H9 (cell line): ENCODE measurements at regions not wholly inside any gene's neighbourhood (a gene's known extent, or its start where the extent isn't known, plus 50 kb on each side); places are given as distances from the start of the nearest gene placed in this dataset.

Experiments used
- DNase-seq: peaks from one replicate; pipeline ENCODE4 v3.0.0-alpha.2; 2017
- H2AFZ ChIP-seq: one replicate; pipeline ENCODE4 v1.6.1; 2013; ENCODE audit warnings: mild to moderate bottlenecking, low read length, control low read depth, moderate library complexity
- H2AK5ac ChIP-seq: 2 replicates; pipeline ENCODE4 v1.6.1; 2013; ENCODE audit warnings: low read length, control low read depth, mixed read lengths; ENCODE audit not compliant: insufficient read length
- H2BK120ac ChIP-seq: one replicate; pipeline ENCODE4 v1.6.1; 2013; ENCODE audit warnings: low read depth, mild to moderate bottlenecking, low read length, control low read depth, inconsistent platforms; ENCODE audit not compliant: poor library complexity, severe bottlenecking
- H2BK12ac ChIP-seq: 2 replicates; pipeline ENCODE4 v1.6.1; 2013; ENCODE audit warnings: low read length, control low read depth, mixed read lengths, low read depth; ENCODE audit not compliant: insufficient read length
- H2BK15ac ChIP-seq: 2 replicates; pipeline ENCODE4 v1.6.1; 2013; ENCODE audit warnings: low read depth, low read length, control low read depth
- H2BK20ac ChIP-seq: one replicate; pipeline ENCODE4 v1.6.1; 2013; ENCODE audit warnings: low read depth, mild to moderate bottlenecking, low read length, control low read depth, inconsistent platforms; ENCODE audit not compliant: poor library complexity, severe bottlenecking
- H2BK5ac ChIP-seq: 2 replicates; pipeline ENCODE4 v1.6.1; 2013; ENCODE audit warnings: low read length, control low read depth, mixed read lengths; ENCODE audit not compliant: insufficient read length
- H3K14ac ChIP-seq: 2 replicates; pipeline ENCODE4 v1.6.1; 2013; ENCODE audit warnings: low read length, control low read depth; ENCODE audit not compliant: insufficient read depth
- H3K18ac ChIP-seq: 2 replicates; pipeline ENCODE4 v1.6.1; 2013; ENCODE audit warnings: low read depth, mild to moderate bottlenecking, mixed read lengths, low read length, control low read depth; ENCODE audit not compliant: insufficient read length
- H3K23ac ChIP-seq: 2 replicates; pipeline ENCODE4 v1.6.1; 2013; ENCODE audit warnings: low read length, control low read depth, mixed read lengths, low read depth; ENCODE audit not compliant: insufficient read length
- H3K23me2 ChIP-seq: 2 replicates; pipeline ENCODE4 v1.6.1; 2013; ENCODE audit warnings: low read depth, mild to moderate bottlenecking, mixed read lengths, low read length, control low read depth; ENCODE audit not compliant: insufficient read length, poor library complexity, severe bottlenecking
- H3K27ac ChIP-seq: 2 replicates; pipeline ENCODE4 v1.5.1; 2013; ENCODE audit warnings: low read length, control low read depth, mixed read lengths, low read depth; ENCODE audit not compliant: insufficient read length
- H3K27me3 ChIP-seq: 2 replicates; pipeline ENCODE4 v1.6.1; 2013; ENCODE audit warnings: low read length, control low read depth, inconsistent platforms; ENCODE audit not compliant: insufficient read depth
- H3K4ac ChIP-seq: 2 replicates; pipeline ENCODE4 v1.6.1; 2013; ENCODE audit warnings: low read depth, mild to moderate bottlenecking, control low read depth, inconsistent platforms, low read length, moderate library complexity
- H3K4me1 ChIP-seq: 2 replicates; pipeline ENCODE4 v1.6.1; 2013; ENCODE audit warnings: low read length, control low read depth, inconsistent platforms; ENCODE audit not compliant: insufficient read depth
- H3K4me2 ChIP-seq: 2 replicates; pipeline ENCODE4 v1.6.1; 2013; ENCODE audit warnings: low read length, control low read depth, mixed read lengths; ENCODE audit not compliant: insufficient read length, insufficient read depth
- H3K56ac ChIP-seq: 2 replicates; pipeline ENCODE4 v1.6.1; 2013; ENCODE audit warnings: low read depth, mild to moderate bottlenecking, mixed read lengths, low read length, control low read depth; ENCODE audit not compliant: insufficient read length
- H3K79me1 ChIP-seq: 2 replicates; pipeline ENCODE4 v1.6.1; 2013; ENCODE audit warnings: low read depth, mild to moderate bottlenecking, moderate library complexity, low read length, control low read depth, inconsistent platforms; ENCODE audit not compliant: insufficient read depth, poor library complexity, severe bottlenecking
- H3K79me2 ChIP-seq: 2 replicates; pipeline ENCODE4 v1.6.1; 2013; ENCODE audit warnings: low read length, control low read depth, inconsistent platforms; ENCODE audit not compliant: insufficient read depth
- H3K9ac ChIP-seq: 2 replicates; pipeline ENCODE4 v1.6.1; 2013; ENCODE audit warnings: low read length, control low read depth, mixed read lengths; ENCODE audit not compliant: insufficient read length; ENCODE audit errors: extremely low read depth
- H3K9me3 ChIP-seq: one replicate; pipeline ENCODE4 v1.6.1; 2013; ENCODE audit warnings: low read depth, low read length, inconsistent platforms; ENCODE audit not compliant: control insufficient read depth
- H3T11ph ChIP-seq: one replicate; pipeline ENCODE4 v1.6.1; 2013; ENCODE audit warnings: mild to moderate bottlenecking, low read length, control low read depth, inconsistent platforms
- H4K20me1 ChIP-seq: one replicate; pipeline ENCODE4 v1.6.1; 2013; ENCODE audit not compliant: control insufficient read depth, insufficient read length, insufficient read depth
- H4K5ac ChIP-seq: 2 replicates; pipeline ENCODE4 v1.6.1; 2013; ENCODE audit warnings: low read depth, mild to moderate bottlenecking, mixed read lengths, low read length, control low read depth; ENCODE audit not compliant: insufficient read length
- H4K8ac ChIP-seq: replicated peaks from 2 replicates; pipeline ENCODE4 v1.6.1; 2013; ENCODE audit warnings: low read length, control low read depth, mixed read lengths, low read depth; ENCODE audit not compliant: insufficient read length
- H4K91ac ChIP-seq: 2 replicates; pipeline ENCODE4 v1.6.1; 2013; ENCODE audit warnings: low read depth, mild to moderate bottlenecking, moderate library complexity, mixed read lengths, low read length, control low read depth; ENCODE audit not compliant: insufficient read length
- H3K27ac Mint-ChIP-seq, 3 experiments: 2 replicates in 2 of 3; 3 replicates in 1 of 3; pipeline ENCODE4 v1.8.0; 2020 to 2021; ENCODE audit warnings: mixed read lengths in 3 of 3, mild to moderate bottlenecking in 1 of 3, moderate library complexity in 1 of 3
- H3K27me3 Mint-ChIP-seq: 2 replicates; pipeline ENCODE4 v1.8.0; 2021; ENCODE audit warnings: low read depth, mild to moderate bottlenecking, moderate library complexity, mixed read lengths
- H3K36me3 Mint-ChIP-seq, 3 experiments: 2 replicates in 2 of 3; 3 replicates in 1 of 3; pipeline ENCODE4 v1.8.0; 2020 to 2021; ENCODE audit warnings: low read depth in 3 of 3, mixed read lengths in 3 of 3; ENCODE audit not compliant: insufficient read depth in 1 of 3
- H3K4me1 Mint-ChIP-seq, 2 experiments: 2 replicates each; pipeline ENCODE4 v1.8.0; 2020; ENCODE audit warnings: mixed read lengths in 2 of 2
- H3K4me3 Mint-ChIP-seq, 2 experiments: 2 replicates in 1 of 2; 3 replicates in 1 of 2; pipeline ENCODE4 v1.8.0; 2020 to 2021; ENCODE audit warnings: mild to moderate bottlenecking in 2 of 2, mixed read lengths in 2 of 2, moderate library complexity in 1 of 2
- H3K9me3 Mint-ChIP-seq, 2 experiments: 2 replicates in 1 of 2; 3 replicates in 1 of 2; pipeline ENCODE4 v1.8.0; 2020; ENCODE audit warnings: mild to moderate bottlenecking in 2 of 2, mixed read lengths in 2 of 2, moderate library complexity in 1 of 2
- WGBS: extraction: QIAGEN DNeasy Blood & Tissue Kit; methylation state at CpG from one replicate; pipeline ENCODE4 v1.1.7; 2013; ENCODE audit warnings: missing lambda C conversion rate, low lambda C conversion rate, mixed read lengths; ENCODE audit not compliant: insufficient read length; ENCODE audit errors: extremely low coverage; 5-methylcytosine and 5-hydroxymethylcytosine counted together
- TF ChIP-seq, protein P1 (sequence below): fragments of 200-600 bp; sonication (generic); conservative IDR thresholded peaks from 3 replicates; pipeline ENCODE4 v1.8.0; 2021; ENCODE audit warnings: antibody characterized with exemption, mild to moderate bottlenecking

DNA sequence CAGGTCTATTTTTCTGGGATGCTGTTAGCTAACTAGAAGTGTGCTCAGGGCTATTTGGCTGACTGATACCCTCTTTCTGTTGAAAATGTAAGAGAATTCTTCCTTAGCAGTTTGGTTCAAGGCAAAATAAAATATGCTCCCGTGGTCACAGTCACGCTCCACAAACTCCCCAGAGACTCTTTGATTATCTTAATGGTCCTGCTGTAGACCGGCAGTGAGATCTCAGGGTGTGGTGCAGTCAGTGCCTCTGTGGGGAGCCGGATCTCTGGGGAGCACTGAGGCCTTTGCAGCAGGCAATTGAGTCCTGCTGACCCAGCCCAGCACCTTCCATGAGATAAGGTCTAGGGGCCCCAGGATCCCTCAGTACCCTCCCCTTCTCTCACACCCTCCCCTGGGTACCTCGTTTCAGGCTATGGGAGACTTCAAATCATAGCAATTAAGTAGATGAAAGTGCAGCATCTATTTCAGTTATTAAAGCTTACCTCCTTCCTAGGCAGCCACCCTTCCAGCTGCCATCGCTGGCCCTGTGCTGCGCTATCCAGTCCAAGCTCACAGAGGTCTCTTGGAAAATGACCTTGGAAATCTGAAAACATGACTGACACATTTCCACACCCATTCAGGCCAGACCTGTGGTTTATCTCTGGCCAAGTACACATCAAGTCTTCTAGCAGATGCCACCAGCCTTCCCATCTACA is 98.1 kb downstream of the SEC16B start:
- H2AK5ac ChIP-seq: no peak overlapping the region
- H3K27me3 Mint-ChIP-seq: no peaks in the 10 kb centered on the region; the same call in 1 of the 2 replicates

More for the DNA sequence above, 98.1 kb downstream of the SEC16B start:
- no peak overlapping the region; a peak in 1 of 7 replicates for H3K27ac Mint-ChIP-seq
- no peak overlapping the region for H3K23ac ChIP-seq
- no peak overlapping the region for H3K4me3 Mint-ChIP-seq
- no peaks in the 10 kb centered on the region for H3K23me2 ChIP-seq
- H3K36me3 Mint-ChIP-seq: 0 out of 7 replicates have a peak, but pooled peaks cover 0 to 5% (median under 1%) of the 10 kb centered on the region in 3 experiments
- no peaks in the 10 kb centered on the region for H3K4me1 ChIP-seq
- no peak overlapping the region for H2BK15ac ChIP-seq
- H3K4ac ChIP-seq: no peak overlapping the region
- TF ChIP-seq, protein P1, sequence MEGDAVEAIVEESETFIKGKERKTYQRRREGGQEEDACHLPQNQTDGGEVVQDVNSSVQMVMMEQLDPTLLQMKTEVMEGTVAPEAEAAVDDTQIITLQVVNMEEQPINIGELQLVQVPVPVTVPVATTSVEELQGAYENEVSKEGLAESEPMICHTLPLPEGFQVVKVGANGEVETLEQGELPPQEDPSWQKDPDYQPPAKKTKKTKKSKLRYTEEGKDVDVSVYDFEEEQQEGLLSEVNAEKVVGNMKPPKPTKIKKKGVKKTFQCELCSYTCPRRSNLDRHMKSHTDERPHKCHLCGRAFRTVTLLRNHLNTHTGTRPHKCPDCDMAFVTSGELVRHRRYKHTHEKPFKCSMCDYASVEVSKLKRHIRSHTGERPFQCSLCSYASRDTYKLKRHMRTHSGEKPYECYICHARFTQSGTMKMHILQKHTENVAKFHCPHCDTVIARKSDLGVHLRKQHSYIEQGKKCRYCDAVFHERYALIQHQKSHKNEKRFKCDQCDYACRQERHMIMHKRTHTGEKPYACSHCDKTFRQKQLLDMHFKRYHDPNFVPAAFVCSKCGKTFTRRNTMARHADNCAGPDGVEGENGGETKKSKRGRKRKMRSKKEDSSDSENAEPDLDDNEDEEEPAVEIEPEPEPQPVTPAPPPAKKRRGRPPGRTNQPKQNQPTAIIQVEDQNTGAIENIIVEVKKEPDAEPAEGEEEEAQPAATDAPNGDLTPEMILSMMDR: no peak
- no peak overlapping the region for H4K5ac ChIP-seq
- H4K20me1 ChIP-seq: no peaks in the 10 kb centered on the region
- no peaks in the 10 kb centered on the region for H3K9me3 ChIP-seq
- H3T11ph ChIP-seq: no peak overlapping the region
- H4K8ac ChIP-seq: no peak overlapping the region
- no peak overlapping the region for H3K14ac ChIP-seq
- peaks cover 18 to 20% of the 10 kb centered on the region in 2 experiments for H3K4me1 Mint-ChIP-seq
- H2BK5ac ChIP-seq: peak overlapping the region; percentile 38
- H3K79me1 ChIP-seq: no peaks in the 10 kb centered on the region
- no peak overlapping the region for H2BK20ac ChIP-seq
- no peak overlapping the region for H2BK120ac ChIP-seq
- H3K56ac ChIP-seq: no peak overlapping the region
- H3K9me3 Mint-ChIP-seq: peaks cover 0 to 4% of the 10 kb centered on the region in 2 experiments; a peak in 3 of 5 replicates
- no peak overlapping the region for H3K9ac ChIP-seq
- no peaks in the 10 kb centered on the region for H3K79me2 ChIP-seq
- H3K18ac ChIP-seq: no peak overlapping the region
- H2BK12ac ChIP-seq: no peak overlapping the region
- no peak overlapping the region for H3K27ac ChIP-seq
- H4K91ac ChIP-seq: no peak overlapping the region
- H2AFZ ChIP-seq: no peak overlapping the region
- no peaks in the 10 kb centered on the region for H3K27me3 ChIP-seq
- H3K4me2 ChIP-seq: no peak overlapping the region
- WGBS: no CpG with 5 or more reads among the region's 7 CpGs
- DNase-seq: no peak
